Thoracic aorta (tissue), 2 donors: ENCODE measurements at regions not wholly inside any gene's neighbourhood (a gene's known extent, or its start where the extent isn't known, plus 50 kb on each side); places are given as distances from the start of the nearest gene placed in this dataset.

ENCODE experiments used
- ATAC-seq: fragments of 150-250 bp; one replicate; pipeline ENCODE4 v1.8.0; 2017; ENCODE audit warnings: low read depth; ENCODE audit not compliant: insufficient number of reproducible peaks, low FRiP score
- DNase-seq: peaks from one replicate; pipeline ENCODE4 v3.0.0-alpha.2; 2020; ENCODE audit warnings: low spot score
- H3K27ac ChIP-seq, 2 donors: fragments of 200-600 bp; sonication (generic); 1 replicate in 1 of 2; 2 replicates in 1 of 2; pipeline ENCODE4 v1.5.1; 2016; ENCODE audit warnings: mild to moderate bottlenecking in 2 of 2, moderate library complexity in 2 of 2
- H3K27me3 ChIP-seq: fragments of 200-600 bp; sonication (generic); replicated peaks from 2 replicates; pipeline ENCODE4 v1.6.0; 2016; ENCODE audit warnings: mild to moderate bottlenecking; ENCODE audit not compliant: insufficient read depth
- H3K36me3 ChIP-seq: fragments of 200-600 bp; sonication (generic); one replicate; pipeline ENCODE4 v1.5.1; 2016
- H3K4me1 ChIP-seq, 2 donors: fragments of 200-600 bp; sonication (generic); 1 replicate in 1 of 2; 2 replicates in 1 of 2; pipeline versions ENCODE4 v1.5.1 to v1.6.0; 2016; ENCODE audit warnings: low read depth in 2 of 2, mild to moderate bottlenecking in 1 of 2; ENCODE audit not compliant: control insufficient read depth in 1 of 2
- H3K4me3 ChIP-seq: fragments of 200-600 bp; sonication (generic); 2 replicates; pipeline ENCODE4 v1.5.1; 2016; ENCODE audit warnings: mild to moderate bottlenecking
- H3K9me3 ChIP-seq: fragments of 200-600 bp; sonication (generic); 2 replicates; pipeline ENCODE4 v1.5.1; 2016
- CTCF ChIP-seq: fragments of 200-600 bp; sonication (generic); IDR thresholded peaks from one replicate; pipeline ENCODE4 v1.5.1; 2019; ENCODE audit warnings: antibody characterized with exemption

DNA sequence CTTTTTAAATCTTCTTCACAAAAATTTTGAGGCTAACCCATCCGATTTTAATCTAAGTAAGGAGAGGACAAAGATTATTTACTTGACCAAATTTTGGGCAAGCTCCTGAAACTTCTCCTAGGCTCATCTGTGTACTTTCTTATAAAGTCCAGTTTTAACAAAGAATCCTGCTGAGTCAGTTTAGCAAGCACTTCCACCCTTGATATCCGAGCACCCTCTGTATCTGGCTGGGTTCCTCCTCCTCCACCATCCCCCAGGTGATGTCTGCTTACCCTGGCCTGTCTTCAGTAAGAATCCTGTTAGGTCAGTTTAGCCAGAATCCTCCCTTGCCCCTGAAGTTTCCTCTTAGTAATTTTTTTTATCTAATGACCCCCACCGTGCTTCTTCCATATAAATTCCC lies 140.5 kb downstream of the PHLDA1 start:
- H3K4me3 ChIP-seq: no peak overlapping the region
- H3K27ac ChIP-seq: no peak overlapping the region
- ATAC-seq (no peak), DNase-seq (no peak)
- no peak for TF ChIP-seq CTCF
- no peaks in the 10 kb centered on the region for H3K9me3 ChIP-seq
- no peaks in the 10 kb centered on the region for H3K36me3 ChIP-seq
- no peaks in the 10 kb centered on the region for H3K27me3 ChIP-seq
- H3K4me1 ChIP-seq: no peaks in the 10 kb centered on the region

- no peak overlapping the region for H3K27ac ChIP-seq
- TF ChIP-seq CTCF: no peak
- no peak overlapping the region for H3K4me3 ChIP-seq
- no peaks in the 10 kb centered on the region for H3K36me3 ChIP-seq
- no peak for ATAC-seq
- no peaks in the 10 kb centered on the region for H3K9me3 ChIP-seq
- no peaks in the 10 kb centered on the region for H3K27me3 ChIP-seq
- no peaks in the 10 kb centered on the region for H3K4me1 ChIP-seq
- no peak for DNase-seq
These were observed 140.9 kb downstream of the PHLDA1 start for GRCh38 chr12:75890660-75891059.

DNA sequence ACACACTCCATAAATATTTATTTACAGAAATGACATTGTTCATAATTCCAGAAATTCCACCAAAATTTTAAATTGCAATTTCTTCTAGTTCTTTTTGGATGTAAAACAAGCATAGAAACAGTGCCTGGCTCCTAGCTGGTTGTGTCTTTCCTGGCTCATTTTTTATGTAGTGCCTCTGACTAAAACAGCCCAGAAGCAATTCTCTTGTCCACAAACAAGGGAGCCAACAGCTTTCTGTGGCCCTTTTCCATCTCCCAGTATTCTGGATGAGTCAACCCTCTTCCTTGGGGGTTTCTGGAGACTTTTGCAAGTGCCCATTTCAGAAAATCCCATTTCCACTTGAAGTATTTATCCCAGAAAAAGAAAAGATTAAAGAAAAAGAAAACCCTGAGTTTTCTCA lies 141.4 kb downstream of the PHLDA1 start:
- no peak for TF ChIP-seq CTCF
- Histone ChIP-seq H3K36me3 (no peaks in the 10 kb centered on the region), H3K27me3 (no peaks in the 10 kb centered on the region), H3K9me3 (no peaks in the 10 kb centered on the region), H3K27ac (no peak overlapping the region), H3K4me1 (no peaks in the 10 kb centered on the region), H3K4me3 (no peak overlapping the region)
- DNase-seq (no peak), ATAC-seq (no peak)

- no peak for TF ChIP-seq CTCF
- no peak for ATAC-seq
- H3K4me1 ChIP-seq: no peaks in the 10 kb centered on the region
- H3K27ac ChIP-seq: no peak overlapping the region
- no peak for DNase-seq
- H3K9me3 ChIP-seq: no peaks in the 10 kb centered on the region
- no peaks in the 10 kb centered on the region for H3K36me3 ChIP-seq
- no peak overlapping the region for H3K4me3 ChIP-seq
- H3K27me3 ChIP-seq: no peaks in the 10 kb centered on the region
These were observed 142.5 kb downstream of the PHLDA1 start for GRCh38 chr12:75888874-75889613.

GRCh38 chr12:75888399-75888798 lies 143.2 kb downstream of the PHLDA1 start:
- Histone ChIP-seq H3K27ac (no peak overlapping the region), H3K4me3 (no peak overlapping the region), H3K36me3 (no peaks in the 10 kb centered on the region), H3K9me3 (no peaks in the 10 kb centered on the region), H3K27me3 (no peaks in the 10 kb centered on the region), H3K4me1 (no peaks in the 10 kb centered on the region)
- TF ChIP-seq CTCF: no peak
- DNase-seq (no peak), ATAC-seq (no peak)
